ENCODE measurements at regions not wholly inside any gene's neighbourhood (a gene's known extent, or its start where the extent isn't known, plus 50 kb on each side); places are given as distances from the start of the nearest gene placed in this dataset.

DNA sequence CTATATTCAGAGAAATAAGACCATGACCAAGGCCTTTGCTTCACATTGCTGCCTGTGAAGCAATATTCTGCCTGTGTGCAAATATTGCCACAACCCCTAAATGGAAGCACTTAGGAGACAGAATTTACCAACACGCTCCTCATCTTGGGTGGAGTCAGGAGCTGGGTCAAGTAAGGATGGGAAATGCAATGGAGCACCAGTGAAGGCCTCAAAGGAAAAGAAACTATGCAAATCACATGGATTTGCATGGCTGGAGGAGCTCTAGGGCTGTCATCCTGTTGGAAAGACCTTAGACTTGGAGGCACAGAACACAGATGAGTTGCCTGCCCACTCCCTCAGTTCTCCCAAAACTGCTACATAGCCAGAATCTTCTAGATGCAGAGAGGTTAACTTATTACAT lies 435.5 kb downstream of the SIPA1L2 start:
- Histone ChIP-seq H3K9me3 (no peaks in the 10 kb centered on the region; the same call in 1 of the 2 replicates), H3K4me1 (no peaks in the 10 kb centered on the region), H3K4me3 (ENCODE audit: low read depth, low read length) (no peak overlapping the region), H3K27me3 (replicated peaks; ENCODE audit: control insufficient read depth, insufficient read depth, low read length) (no peaks in the 10 kb centered on the region), H3K36me3 (ENCODE audit: control insufficient read depth, insufficient read depth, low read length) (no peaks in the 10 kb centered on the region)
- no peaks in the 10 kb centered on the region for H3K27me3 Mint-ChIP-seq (ENCODE audit: insufficient read depth, unreplicated experiment)
- intact Hi-C loops (cut with micrococcal nuclease; ENCODE audit: unreplicated experiment): no loop called here
- H3K4me1 Mint-ChIP-seq (ENCODE audit: low read depth, unreplicated experiment): peaks cover 8% of the 10 kb centered on the region
- ChIA-PET CTCF (no interaction called here), POLR2A (no interaction called here)
- DNase-seq: no peak
- no peaks in the 10 kb centered on the region for H3K9me3 Mint-ChIP-seq (ENCODE audit: unreplicated experiment)
- H3K27ac Mint-ChIP-seq (ENCODE audit: unreplicated experiment): no peak overlapping the region
- no peak overlapping the region for H3K4me3 Mint-ChIP-seq (ENCODE audit: unreplicated experiment)
- BruUV-seq (replicated peaks): no TSS peak
- TF ChIP-seq, protein P1, sequence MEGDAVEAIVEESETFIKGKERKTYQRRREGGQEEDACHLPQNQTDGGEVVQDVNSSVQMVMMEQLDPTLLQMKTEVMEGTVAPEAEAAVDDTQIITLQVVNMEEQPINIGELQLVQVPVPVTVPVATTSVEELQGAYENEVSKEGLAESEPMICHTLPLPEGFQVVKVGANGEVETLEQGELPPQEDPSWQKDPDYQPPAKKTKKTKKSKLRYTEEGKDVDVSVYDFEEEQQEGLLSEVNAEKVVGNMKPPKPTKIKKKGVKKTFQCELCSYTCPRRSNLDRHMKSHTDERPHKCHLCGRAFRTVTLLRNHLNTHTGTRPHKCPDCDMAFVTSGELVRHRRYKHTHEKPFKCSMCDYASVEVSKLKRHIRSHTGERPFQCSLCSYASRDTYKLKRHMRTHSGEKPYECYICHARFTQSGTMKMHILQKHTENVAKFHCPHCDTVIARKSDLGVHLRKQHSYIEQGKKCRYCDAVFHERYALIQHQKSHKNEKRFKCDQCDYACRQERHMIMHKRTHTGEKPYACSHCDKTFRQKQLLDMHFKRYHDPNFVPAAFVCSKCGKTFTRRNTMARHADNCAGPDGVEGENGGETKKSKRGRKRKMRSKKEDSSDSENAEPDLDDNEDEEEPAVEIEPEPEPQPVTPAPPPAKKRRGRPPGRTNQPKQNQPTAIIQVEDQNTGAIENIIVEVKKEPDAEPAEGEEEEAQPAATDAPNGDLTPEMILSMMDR (IDR thresholded peaks at IDR 0.05; ENCODE audit: insufficient read depth in 1 of 2, low read depth in 1 of 2, low read length in 1 of 2, severe bottlenecking in 1 of 2, unreplicated experiment in 1 of 2): no peak
- no peaks in the 10 kb centered on the region for H3K36me3 Mint-ChIP-seq (ENCODE audit: insufficient read depth, unreplicated experiment)

DNA sequence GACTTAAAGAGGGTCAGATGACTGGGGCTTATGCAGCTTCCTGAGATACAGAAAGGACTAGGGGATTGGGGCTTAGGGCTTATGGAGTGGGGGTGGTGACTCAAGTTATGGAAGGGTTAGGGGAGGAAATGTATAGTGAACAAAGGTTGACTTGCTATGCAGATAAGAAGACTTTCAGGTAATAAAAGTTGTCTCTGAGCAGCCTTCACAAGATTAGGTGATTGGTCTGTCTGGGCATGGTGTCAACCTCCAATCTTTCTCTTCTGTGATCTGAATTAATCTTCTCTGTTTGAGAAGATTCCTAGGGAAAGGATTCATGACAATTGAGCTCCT lies 436.5 kb downstream of the SIPA1L2 start:
- Histone ChIP-seq H3K4me1 (peaks cover under 1% of the 10 kb centered on the region; the same call in 1 of the 2 replicates), H3K27me3 (replicated peaks; ENCODE audit: control insufficient read depth, insufficient read depth, low read length) (no peaks in the 10 kb centered on the region), H3K36me3 (ENCODE audit: control insufficient read depth, insufficient read depth, low read length) (no peaks in the 10 kb centered on the region), H3K9me3 (no peaks in the 10 kb centered on the region; the same call in 1 of the 2 replicates), H3K4me3 (ENCODE audit: low read depth, low read length) (no peak overlapping the region)
- Mint-ChIP-seq H3K36me3 (ENCODE audit: insufficient read depth, unreplicated experiment) (no peaks in the 10 kb centered on the region), H3K27me3 (ENCODE audit: insufficient read depth, unreplicated experiment) (no peaks in the 10 kb centered on the region), H3K9me3 (ENCODE audit: unreplicated experiment) (no peaks in the 10 kb centered on the region), H3K4me1 (ENCODE audit: low read depth, unreplicated experiment) (peaks cover 8% of the 10 kb centered on the region), H3K4me3 (ENCODE audit: unreplicated experiment) (no peak overlapping the region), H3K27ac (ENCODE audit: unreplicated experiment) (no peak overlapping the region)
- intact Hi-C loops (cut with micrococcal nuclease; ENCODE audit: unreplicated experiment): no loop called here
- ChIA-PET POLR2A (no interaction called here), CTCF (no interaction called here)
- TF ChIP-seq, protein P1 (IDR thresholded peaks at IDR 0.05; ENCODE audit: insufficient read depth in 1 of 2, low read depth in 1 of 2, low read length in 1 of 2, severe bottlenecking in 1 of 2, unreplicated experiment in 1 of 2): no peak
- BruUV-seq (replicated peaks): no TSS peak
- DNase-seq: no peak

DNA sequence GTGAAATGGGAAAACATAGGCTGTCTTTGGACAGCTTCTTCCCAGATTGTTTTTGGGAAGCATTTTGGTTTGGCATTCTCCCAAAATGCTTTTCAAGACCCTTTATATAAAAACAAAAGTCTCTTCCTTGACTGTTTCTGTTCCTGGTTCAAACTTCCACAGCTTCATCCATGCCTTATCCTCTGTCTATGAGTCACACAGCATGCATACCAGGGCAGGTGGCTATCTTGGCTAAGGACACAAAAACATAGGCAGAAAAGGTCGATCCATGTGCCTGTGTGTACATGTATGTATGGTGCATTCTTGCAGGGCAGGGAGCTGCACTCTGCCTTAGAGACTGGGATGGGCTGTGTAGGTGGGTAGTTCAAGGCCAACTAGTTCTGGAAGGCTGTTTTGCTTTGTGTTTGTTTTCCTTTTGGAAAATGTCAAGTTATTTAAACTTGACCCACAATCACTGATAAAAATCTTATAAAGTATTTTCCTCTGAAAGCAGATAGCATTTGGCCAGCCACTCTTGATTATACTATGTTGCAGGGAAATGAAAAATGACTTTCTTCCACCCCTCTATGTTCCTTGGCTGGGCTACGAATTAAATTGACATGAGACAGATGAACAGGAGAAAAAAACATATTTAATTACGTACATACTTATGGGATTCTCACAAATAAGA lies 437.0 kb downstream of the SIPA1L2 start:
- Mint-ChIP-seq H3K4me3 (ENCODE audit: unreplicated experiment) (no peak overlapping the region), H3K4me1 (ENCODE audit: low read depth, unreplicated experiment) (peaks cover 12% of the 10 kb centered on the region), H3K9me3 (ENCODE audit: unreplicated experiment) (no peaks in the 10 kb centered on the region), H3K27me3 (ENCODE audit: insufficient read depth, unreplicated experiment) (no peaks in the 10 kb centered on the region), H3K27ac (ENCODE audit: unreplicated experiment) (no peak overlapping the region), H3K36me3 (ENCODE audit: insufficient read depth, unreplicated experiment) (no peaks in the 10 kb centered on the region)
- Histone ChIP-seq H3K4me3 (ENCODE audit: low read depth, low read length) (no peak overlapping the region), H3K27me3 (replicated peaks; ENCODE audit: control insufficient read depth, insufficient read depth, low read length) (no peaks in the 10 kb centered on the region), H3K4me1 (peaks cover 5% of the 10 kb centered on the region), H3K9me3 (no peaks in the 10 kb centered on the region; the same call in 1 of the 2 replicates), H3K36me3 (ENCODE audit: control insufficient read depth, insufficient read depth, low read length) (no peaks in the 10 kb centered on the region)
- TF ChIP-seq, protein P1 (IDR thresholded peaks at IDR 0.05; ENCODE audit: insufficient read depth in 1 of 2, low read depth in 1 of 2, low read length in 1 of 2, severe bottlenecking in 1 of 2, unreplicated experiment in 1 of 2): no peak
- BruUV-seq (replicated peaks): no TSS peak
- intact Hi-C loops (cut with micrococcal nuclease; ENCODE audit: unreplicated experiment): no loop called here
- ChIA-PET CTCF (no interaction called here), POLR2A (no interaction called here)
- DNase-seq: no peak
